Body of pancreas (tissue), 4 donors: ENCODE measurements at regions not wholly inside any gene's neighbourhood (a gene's known extent, or its start where the extent isn't known, plus 50 kb on each side); places are given as distances from the start of the nearest gene placed in this dataset.

ENCODE experiments used
- POLR2A ChIP-seq, 3 donors: fragments of 450-650 bp; IDR thresholded peaks; one replicate each; pipeline ENCODE4 v1.6.1; 2016; ENCODE audit warnings: antibody characterized with exemption in 3 of 3, mild to moderate bottlenecking in 2 of 3
- TF ChIP-seq, protein P1 (sequence below), 7 experiments: fragments of 450-650 bp in 4 of 7; fragments of 200-600 bp in 3 of 7; sonication (generic) in 3 of 7; IDR thresholded peaks; one replicate each; pipeline ENCODE4 v1.5.1; 2016 to 2019; ENCODE audit warnings: antibody characterized with exemption in 7 of 7

DNA sequence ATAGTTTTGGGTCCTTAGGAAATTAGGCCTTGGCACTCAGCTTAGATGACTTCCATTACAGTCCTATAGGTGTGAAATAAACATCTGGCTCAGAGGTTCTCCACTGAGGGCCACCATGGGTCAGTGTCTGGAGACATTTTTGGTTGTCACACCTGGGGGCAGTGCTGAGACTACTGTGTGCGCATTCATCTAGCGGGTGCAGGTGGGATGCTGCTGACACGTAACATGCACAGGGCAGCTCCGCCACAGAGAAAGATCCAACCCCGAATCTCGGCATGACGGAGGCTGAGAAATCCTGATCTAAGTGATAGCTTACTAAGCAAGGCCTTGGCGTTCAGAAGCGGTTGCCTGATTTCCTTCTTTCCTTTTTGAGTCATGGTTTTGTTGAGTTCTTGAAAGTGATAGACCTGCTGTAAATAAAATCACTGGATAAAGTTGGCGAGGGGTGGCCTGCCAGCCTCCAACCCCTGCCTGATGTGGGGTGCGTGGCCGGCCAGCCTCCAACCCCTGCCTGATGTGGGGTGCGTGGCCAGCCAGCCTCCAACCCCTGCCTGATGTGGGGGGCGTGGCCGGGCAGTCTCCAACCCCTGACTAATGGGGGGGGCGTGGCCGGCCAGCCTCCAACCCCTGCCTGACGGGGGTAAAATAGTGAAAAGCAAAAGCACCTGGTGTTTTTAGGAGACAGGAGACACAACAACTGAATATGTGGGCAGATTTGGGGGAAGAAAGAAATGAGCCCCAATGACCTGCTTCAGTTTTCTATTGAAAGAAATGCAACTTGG is 158.1 kb downstream of the CDH26 start:
- TF ChIP-seq POLR2A (IDR thresholded peaks at IDR 0.05), result no peak
- TF ChIP-seq, protein P1, sequence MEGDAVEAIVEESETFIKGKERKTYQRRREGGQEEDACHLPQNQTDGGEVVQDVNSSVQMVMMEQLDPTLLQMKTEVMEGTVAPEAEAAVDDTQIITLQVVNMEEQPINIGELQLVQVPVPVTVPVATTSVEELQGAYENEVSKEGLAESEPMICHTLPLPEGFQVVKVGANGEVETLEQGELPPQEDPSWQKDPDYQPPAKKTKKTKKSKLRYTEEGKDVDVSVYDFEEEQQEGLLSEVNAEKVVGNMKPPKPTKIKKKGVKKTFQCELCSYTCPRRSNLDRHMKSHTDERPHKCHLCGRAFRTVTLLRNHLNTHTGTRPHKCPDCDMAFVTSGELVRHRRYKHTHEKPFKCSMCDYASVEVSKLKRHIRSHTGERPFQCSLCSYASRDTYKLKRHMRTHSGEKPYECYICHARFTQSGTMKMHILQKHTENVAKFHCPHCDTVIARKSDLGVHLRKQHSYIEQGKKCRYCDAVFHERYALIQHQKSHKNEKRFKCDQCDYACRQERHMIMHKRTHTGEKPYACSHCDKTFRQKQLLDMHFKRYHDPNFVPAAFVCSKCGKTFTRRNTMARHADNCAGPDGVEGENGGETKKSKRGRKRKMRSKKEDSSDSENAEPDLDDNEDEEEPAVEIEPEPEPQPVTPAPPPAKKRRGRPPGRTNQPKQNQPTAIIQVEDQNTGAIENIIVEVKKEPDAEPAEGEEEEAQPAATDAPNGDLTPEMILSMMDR (IDR thresholded peaks at IDR 0.05), result no peak
